ENCODE measurements at regions not wholly inside any gene's neighbourhood (a gene's known extent, or its start where the extent isn't known, plus 50 kb on each side); places are given as distances from the start of the nearest gene placed in this dataset.

- Histone ChIP-seq H3K27me3 (ENCODE audit: insufficient read depth, low read length) (no peaks in the 10 kb centered on the region), H3K4me2 (ENCODE audit: low read length) (no peak overlapping the region)
- TF ChIP-seq CTCF (IDR thresholded peaks at IDR 0.05; ENCODE audit: low read length) (no peak), EZH2 (IDR thresholded peaks at IDR 0.05; ENCODE audit: borderline replicate concordance, low read length) (no peak)
Observed at GRCh38 chrX:14173873-14174272, 144.2 kb upstream of the GEMIN8 start.

DNA sequence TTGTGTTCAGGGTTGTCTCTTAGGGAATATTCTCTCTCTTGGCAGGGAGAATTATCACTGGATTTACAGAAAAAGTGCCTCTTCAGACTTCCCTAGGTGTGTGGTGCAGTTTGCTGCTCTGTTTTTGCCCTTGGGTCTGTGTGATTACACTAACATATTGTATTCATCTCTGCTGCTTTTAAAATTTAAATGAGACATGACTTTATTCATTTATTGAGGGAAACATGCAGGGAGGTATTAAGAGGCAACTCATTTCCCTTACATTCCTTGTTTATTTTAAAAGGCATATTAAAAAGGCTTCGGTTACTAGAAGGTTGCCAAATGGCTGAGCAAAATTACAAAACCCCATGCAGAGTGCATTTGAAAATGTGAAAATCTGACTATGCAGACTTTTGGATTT lies 135.1 kb upstream of the GEMIN8 start:
- H2AFZ ChIP-seq (ENCODE audit: low read length): no peak overlapping the region
- no peak overlapping the region for H3K9ac ChIP-seq (ENCODE audit: low read length)
- H3K9me3 ChIP-seq (ENCODE audit: low read length): no peaks in the 10 kb centered on the region

More at GRCh38 chrX:14173873-14174272, 144.2 kb upstream of the GEMIN8 start:
- Histone ChIP-seq H3F3A (ENCODE audit: insufficient read depth, low read length) (no peaks in the 10 kb centered on the region), H3K27ac (ENCODE audit: low read depth, low read length, poor library complexity, severe bottlenecking) (no peak overlapping the region), H4K20me1 (ENCODE audit: insufficient read depth, low read length) (no peaks in the 10 kb centered on the region), H2AFZ (ENCODE audit: low read length) (no peak overlapping the region), H3K9me3 (ENCODE audit: low read length) (no peaks in the 10 kb centered on the region), H3K36me3 (ENCODE audit: insufficient read depth, low read length) (no peaks in the 10 kb centered on the region), H3K9ac (ENCODE audit: low read length) (no peak overlapping the region), H3K79me2 (ENCODE audit: insufficient read depth, low read length) (no peaks in the 10 kb centered on the region), H3K4me3 (ENCODE audit: low read depth, low read length, poor library complexity, severe bottlenecking) (no peak overlapping the region), H3K4me1 (ENCODE audit: insufficient read depth, low read length, severe bottlenecking) (no peaks in the 10 kb centered on the region), H3K9me2 (ENCODE audit: low read depth, low read length) (no peaks in the 10 kb centered on the region)

DNA sequence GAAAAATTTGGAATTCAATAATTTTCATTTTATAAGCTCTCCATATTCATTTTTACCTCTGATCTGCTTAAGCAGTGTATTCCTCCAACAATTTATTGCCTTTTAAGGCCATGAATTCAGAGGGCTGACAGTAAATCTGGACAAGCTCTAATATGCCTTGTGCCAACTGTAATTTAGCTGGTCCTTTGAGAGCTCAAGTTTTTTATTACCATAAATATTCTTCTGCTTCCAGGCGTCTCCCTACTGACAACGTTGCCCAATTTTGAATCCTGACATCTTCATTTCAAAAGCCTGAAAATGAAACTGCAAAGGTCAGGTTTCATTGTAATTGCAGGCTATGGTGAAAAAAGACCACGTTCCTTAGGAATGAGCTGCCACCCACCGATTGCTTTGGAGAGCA lies 95.8 kb upstream of the GEMIN8 start:
- Histone ChIP-seq H3F3A (ENCODE audit: insufficient read depth, low read length) (no peaks in the 10 kb centered on the region), H3K4me3 (ENCODE audit: low read depth, low read length, poor library complexity, severe bottlenecking) (no peak overlapping the region), H3K27ac (ENCODE audit: low read depth, low read length, poor library complexity, severe bottlenecking) (no peak overlapping the region), H2AFZ (ENCODE audit: low read length) (no peak overlapping the region), H3K9ac (ENCODE audit: low read length) (no peak overlapping the region), H3K9me2 (ENCODE audit: low read depth, low read length) (no peaks in the 10 kb centered on the region), H3K79me2 (ENCODE audit: insufficient read depth, low read length) (no peaks in the 10 kb centered on the region), H4K20me1 (ENCODE audit: insufficient read depth, low read length) (no peaks in the 10 kb centered on the region), H3K27me3 (ENCODE audit: insufficient read depth, low read length) (no peaks in the 10 kb centered on the region), H3K4me2 (ENCODE audit: low read length) (no peak overlapping the region), H3K36me3 (ENCODE audit: insufficient read depth, low read length) (no peaks in the 10 kb centered on the region), H3K9me3 (ENCODE audit: low read length) (no peaks in the 10 kb centered on the region), H3K4me1 (ENCODE audit: insufficient read depth, low read length, severe bottlenecking) (no peaks in the 10 kb centered on the region)
- TF ChIP-seq CTCF (IDR thresholded peaks at IDR 0.05; ENCODE audit: low read length): no peak

More for the DNA sequence above, 135.1 kb upstream of the GEMIN8 start:
- no peaks in the 10 kb centered on the region for H3K4me1 ChIP-seq (ENCODE audit: insufficient read depth, low read length, severe bottlenecking)
- no peaks in the 10 kb centered on the region for H3K36me3 ChIP-seq (ENCODE audit: insufficient read depth, low read length)
- no peak for TF ChIP-seq CTCF (IDR thresholded peaks at IDR 0.05; ENCODE audit: low read length)
- TF ChIP-seq EZH2 (IDR thresholded peaks at IDR 0.05; ENCODE audit: borderline replicate concordance, low read length): no peak
- no peaks in the 10 kb centered on the region for H3K9me2 ChIP-seq (ENCODE audit: low read depth, low read length)
- H3F3A ChIP-seq (ENCODE audit: insufficient read depth, low read length): no peaks in the 10 kb centered on the region
- no peaks in the 10 kb centered on the region for H4K20me1 ChIP-seq (ENCODE audit: insufficient read depth, low read length)
- no peak overlapping the region for H3K4me3 ChIP-seq (ENCODE audit: low read depth, low read length, poor library complexity, severe bottlenecking)
- no peak overlapping the region for H3K27ac ChIP-seq (ENCODE audit: low read depth, low read length, poor library complexity, severe bottlenecking)
- no peaks in the 10 kb centered on the region for H3K79me2 ChIP-seq (ENCODE audit: insufficient read depth, low read length)
- no peaks in the 10 kb centered on the region for H3K27me3 ChIP-seq (ENCODE audit: insufficient read depth, low read length)
- no peak overlapping the region for H3K4me2 ChIP-seq (ENCODE audit: low read length)
